ENCODE measurements at regions not wholly inside any gene's neighbourhood (a gene's known extent, or its start where the extent isn't known, plus 50 kb on each side); places are given as distances from the start of the nearest gene placed in this dataset.

- Histone ChIP-seq H2AFZ (ENCODE audit: low read depth, low read length, poor library complexity, severe bottlenecking) (no peak overlapping the region), H3K4me2 (ENCODE audit: low read length) (no peak overlapping the region), H4K20me1 (ENCODE audit: insufficient read depth) (no peaks in the 10 kb centered on the region), H3K4me3 (replicated peaks in 1 of 2; ENCODE audit: low read depth in 1 of 2, low read length in 2 of 2) (no peak overlapping the region), H3K36me3 (ENCODE audit: control insufficient read depth in 1 of 2, insufficient read depth in 2 of 2, low read length in 2 of 2) (no peaks in the 10 kb centered on the region), H3K9me2 (ENCODE audit: insufficient read depth) (no peaks in the 10 kb centered on the region), H3K9me3 (ENCODE audit: control insufficient read depth in 1 of 2, insufficient read depth in 1 of 2, low read depth in 1 of 2, low read length in 2 of 2) (no peaks in the 10 kb centered on the region), H3K4me1 (ENCODE audit: control insufficient read depth in 1 of 2, insufficient read depth in 2 of 2, low read length in 2 of 2) (no peaks in the 10 kb centered on the region), H3K27ac (ENCODE audit: low read depth, low read length) (no peak overlapping the region), H3K79me2 (ENCODE audit: insufficient read depth, low read length) (no peaks in the 10 kb centered on the region), H3K9ac (ENCODE audit: low read length) (no peak overlapping the region), H3K27me3 (ENCODE audit: insufficient read depth, low read length) (no peaks in the 10 kb centered on the region)
- ChIA-PET POLR2A (no interaction called here), CTCF (no interaction called here), RAD21 (ENCODE audit: low non-redundant PET in 1 of 2, low total read pairs in 2 of 2, uncharacterized antibody in 2 of 2, unreplicated experiment in 2 of 2) (no interaction called here)
- DNase-seq (ENCODE audit: low read depth, low spot score) (no peak), ATAC-seq (no peak)
- no TSS peak for BruUV-seq (replicated peaks)
- TF ChIP-seq JUND (IDR thresholded peaks at IDR 0.05) (no peak), TCF7L2 (IDR thresholded peaks at IDR 0.05; ENCODE audit: borderline replicate concordance, extremely low read depth, insufficient read depth, insufficient read length) (no peak), FOSL1 (IDR thresholded peaks at IDR 0.05; ENCODE audit: low read depth) (no peak), CBX3 (IDR thresholded peaks at IDR 0.05; ENCODE audit: low read depth) (no peak), ELF1 (IDR thresholded peaks at IDR 0.05; ENCODE audit: borderline replicate concordance, low read depth) (no peak), REST (IDR thresholded peaks at IDR 0.05; ENCODE audit: low read depth) (no peak), ZNF274 (IDR thresholded peaks at IDR 0.05; ENCODE audit: low read depth, low read length) (no peak), MAX (IDR thresholded peaks at IDR 0.05) (no peak)
- intact Hi-C loops (cut with micrococcal nuclease): no loop called here
Measured at GRCh38 chr4:107115185-107115847, 79.2 kb upstream of the DKK2 start.
